OCI-LY3 (cell line): ENCODE measurements at regions not wholly inside any gene's neighbourhood (a gene's known extent, or its start where the extent isn't known, plus 50 kb on each side); places are given as distances from the start of the nearest gene placed in this dataset.

Experiments
- CTCF ChIP-seq: fragments of 200-600, 300-600 bp; sonication (generic); IDR thresholded peaks from 2 replicates; pipeline ENCODE4 v1.5.1; 2014; ENCODE audit warnings: antibody characterized with exemption, low read length, low read depth
- EZH2phosphoT487 ChIP-seq: fragments of 200-600 bp; shearing (Covaris generic); IDR thresholded peaks from 2 replicates; pipeline ENCODE4 v1.6.1; 2018; ENCODE audit warnings: antibody characterized with exemption, mixed run types, low read depth

- TF ChIP-seq CTCF (no peak), EZH2phosphoT487 (no peak)
Observed at GRCh38 chr2:215839816-215840215, 173.5 kb downstream of the MREG start.
